ENCODE measurements at regions not wholly inside any gene's neighbourhood (a gene's known extent, or its start where the extent isn't known, plus 50 kb on each side); places are given as distances from the start of the nearest gene placed in this dataset.

- Histone ChIP-seq H3K4me3 (ENCODE audit: low read depth in 1 of 3, low read length in 3 of 3) (no peak overlapping the region), H3K4me1 (ENCODE audit: control insufficient read depth in 4 of 4, insufficient read depth in 4 of 4, low read length in 3 of 4) (peaks cover 3 to 12% (median 8%) of the 10 kb centered on the region in 4 donors), H3K27ac (ENCODE audit: low read depth in 1 of 2, low read length in 2 of 2) (peak overlapping the region; percentile 56 to 61), H3K9me3 (ENCODE audit: control insufficient read depth in 4 of 4, low read length in 3 of 4) (peaks cover 0 to 7% (median 3%) of the 10 kb centered on the region in 4 donors), H3K27me3 (ENCODE audit: control insufficient read depth in 4 of 4, insufficient read depth in 4 of 4, low read length in 3 of 4) (no peaks in the 10 kb centered on the region), H3K9ac (ENCODE audit: low read depth in 1 of 2, low read length in 2 of 2) (no peak overlapping the region), H3K36me3 (ENCODE audit: control insufficient read depth in 4 of 4, insufficient read depth in 3 of 4, low read depth in 1 of 4, low read length in 3 of 4) (peaks cover 0 to 6% (median 0%) of the 10 kb centered on the region in 4 donors)
- no peak for DNase-seq (ENCODE audit: low spot score)
- 34% methylated on average over 10 of the region's 10 CpGs for WGBS
- TF ChIP-seq HNF4A (conservative IDR thresholded peaks at IDR 0.05) (peak; percentile 58 to 77), FOXA1 (IDR thresholded peaks at IDR 0.05) (no peak), FOXA2 (IDR thresholded peaks at IDR 0.05) (no peak), CTCF (IDR thresholded peaks at IDR 0.05; ENCODE audit: low read depth, low read length, missing input control) (peak; percentile 66), RAD21 (IDR thresholded peaks at IDR 0.05) (peak; percentile 97 to 98), SP1 (IDR thresholded peaks at IDR 0.05) (peak; percentile 53), HNF4G (IDR thresholded peaks at IDR 0.05) (peak; percentile 54), JUND (IDR thresholded peaks at IDR 0.05) (no peak), RXRA (IDR thresholded peaks at IDR 0.05) (peak; percentile 36 to 84)
Measured at GRCh38 chr15:58269455-58270414, 131.6 kb downstream of the AQP9 start.

- TF ChIP-seq MAX (IDR thresholded peaks at IDR 0.05) = no peak
- TF ChIP-seq TAF1 (conservative IDR thresholded peaks at IDR 0.05) = no peak
- Histone ChIP-seq H3K4me3 (ENCODE audit: low read depth in 1 of 3, low read length in 3 of 3) (no peak overlapping the region), H3K27me3 (ENCODE audit: control insufficient read depth in 4 of 4, insufficient read depth in 4 of 4, low read length in 3 of 4) (no peaks in the 10 kb centered on the region), H3K4me1 (ENCODE audit: control insufficient read depth in 4 of 4, insufficient read depth in 4 of 4, low read length in 3 of 4) (peaks cover 4 to 21% (median 10%) of the 10 kb centered on the region in 4 donors), H3K9me3 (ENCODE audit: control insufficient read depth in 4 of 4, low read length in 3 of 4) (peaks cover 0 to 7% (median 3%) of the 10 kb centered on the region in 4 donors), H3K36me3 (ENCODE audit: control insufficient read depth in 4 of 4, insufficient read depth in 3 of 4, low read depth in 1 of 4, low read length in 3 of 4) (peaks cover 0 to 6% (median 0%) of the 10 kb centered on the region in 4 donors), H3K9ac (ENCODE audit: low read depth in 1 of 2, low read length in 2 of 2) (no peak overlapping the region), H3K27ac (ENCODE audit: low read depth in 1 of 2, low read length in 2 of 2) (no peak overlapping the region)
- DNase-seq (ENCODE audit: low spot score) = no peak
- WGBS = 95% methylated on average over 3 of the region's 3 CpGs
Measured at GRCh38 chr15:58271410-58271809, 133.2 kb downstream of the AQP9 start.

- no peak overlapping the region for H3K4me3 ChIP-seq (ENCODE audit: low read depth in 1 of 3, low read length in 3 of 3)
- H3K27me3 ChIP-seq (ENCODE audit: control insufficient read depth in 4 of 4, insufficient read depth in 4 of 4, low read length in 3 of 4) = no peaks in the 10 kb centered on the region
- DNase-seq (ENCODE audit: low spot score) = no peak
- H3K4me1 ChIP-seq (ENCODE audit: control insufficient read depth in 4 of 4, insufficient read depth in 4 of 4, low read length in 3 of 4) = peaks cover 4 to 30% (median 12%) of the 10 kb centered on the region in 4 donors
- H3K36me3 ChIP-seq (ENCODE audit: control insufficient read depth in 4 of 4, insufficient read depth in 3 of 4, low read depth in 1 of 4, low read length in 3 of 4) = peaks cover 0 to 6% (median 0%) of the 10 kb centered on the region in 4 donors
- WGBS = 66% methylated on average over 7 of the region's 7 CpGs
- peaks cover 0 to 7% (median 3%) of the 10 kb centered on the region in 4 donors for H3K9me3 ChIP-seq (ENCODE audit: control insufficient read depth in 4 of 4, low read length in 3 of 4)
- H3K27ac ChIP-seq (ENCODE audit: low read depth in 1 of 2, low read length in 2 of 2) = no peak overlapping the region
- H3K9ac ChIP-seq (ENCODE audit: low read depth in 1 of 2, low read length in 2 of 2) = no peak overlapping the region
- TF ChIP-seq HNF4A (conservative IDR thresholded peaks at IDR 0.05) (peak in 1 of 2 donors; percentile 21), RAD21 (IDR thresholded peaks at IDR 0.05) (peak in 1 of 2 donors; percentile 13), HNF4G (IDR thresholded peaks at IDR 0.05) (no peak), YY1 (IDR thresholded peaks at IDR 0.05) (no peak), ZBTB33 (IDR thresholded peaks at IDR 0.05) (no peak), TAF1 (conservative IDR thresholded peaks at IDR 0.05) (no peak), JUND (IDR thresholded peaks at IDR 0.05) (no peak), FOXA2 (IDR thresholded peaks at IDR 0.05) (no peak), RXRA (IDR thresholded peaks at IDR 0.05) (peak; percentile 54 to 73), EGR1 (IDR thresholded peaks at IDR 0.05; ENCODE audit: low read depth in 2 of 2) (no peak), SP1 (IDR thresholded peaks at IDR 0.05) (no peak), CTCF (IDR thresholded peaks at IDR 0.05; ENCODE audit: low read depth, low read length, missing input control) (no peak), ATF3 (IDR thresholded peaks at IDR 0.05) (no peak)
Measured at GRCh38 chr15:58273104-58273503, 134.9 kb downstream of the AQP9 start.

All from liver (tissue), 8 donors.